ENCODE measurements at regions not wholly inside any gene's neighbourhood (a gene's known extent, or its start where the extent isn't known, plus 50 kb on each side); places are given as distances from the start of the nearest gene placed in this dataset.

DNA sequence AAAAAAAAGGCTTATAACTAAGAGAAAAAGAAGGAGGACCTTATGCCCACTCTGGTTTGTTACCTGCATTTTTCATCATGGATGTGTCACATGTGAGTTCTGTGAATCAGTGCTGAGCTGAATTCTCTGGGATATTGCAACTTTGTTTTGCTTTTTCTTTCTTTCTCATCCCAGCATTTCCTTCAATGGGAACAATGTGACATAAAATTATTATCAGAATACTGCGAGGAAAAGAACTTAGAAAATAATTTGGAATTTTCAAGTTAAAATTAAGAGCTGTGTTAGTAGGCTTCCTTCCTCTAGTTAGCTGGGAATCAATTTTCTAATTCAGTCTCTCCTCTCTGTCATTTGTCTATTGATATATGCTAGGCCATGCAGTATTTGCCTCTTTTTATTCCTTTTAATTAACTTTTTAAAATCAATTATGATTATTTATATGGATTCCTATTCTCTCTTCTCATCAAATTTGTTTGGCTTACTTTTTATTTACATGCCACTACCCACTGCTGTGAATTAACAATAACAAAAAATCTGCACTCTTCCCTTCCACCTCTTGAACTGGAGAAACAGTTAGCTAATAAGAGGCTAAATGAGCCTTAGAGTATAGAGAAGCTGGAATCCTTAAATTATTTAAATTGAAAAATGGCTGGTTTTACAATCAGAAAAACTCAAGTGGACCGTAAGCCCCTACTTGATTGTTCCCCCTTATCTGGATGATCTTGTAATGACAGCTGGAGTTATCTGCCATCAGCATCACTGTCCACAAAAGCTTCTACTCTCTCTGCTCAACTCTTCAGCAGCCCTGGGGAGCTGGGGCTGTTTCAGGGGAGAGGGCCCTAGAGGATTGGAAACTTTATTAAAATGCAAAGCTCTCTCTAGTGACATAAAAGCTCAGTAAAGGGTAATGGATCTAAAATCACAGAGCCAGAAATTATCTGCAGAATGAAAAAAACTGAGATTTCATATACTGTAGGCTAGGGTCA is 95.3 kb upstream of the SOX2 start:
- H3K27me3 ChIP-seq (ENCODE audit: low read length): peaks cover 38% of the 10 kb centered on the region
- no peaks in the 10 kb centered on the region for H3K9me2 ChIP-seq (replicated peaks; ENCODE audit: low read length)
- ATAC-seq (no peak), DNase-seq (no peak)
- no peak overlapping the region for H3K4me2 ChIP-seq (ENCODE audit: low read length)
- POLR2A ChIA-PET (ENCODE audit: unreplicated experiment): no interaction called here
- no peaks in the 10 kb centered on the region for H3K4me1 ChIP-seq (ENCODE audit: insufficient read depth, low read length)
- CTCF ChIA-PET: no interaction called here
- no peaks in the 10 kb centered on the region for H3K9me3 ChIP-seq (ENCODE audit: low read length)
- no TSS peak for BruUV-seq (replicated peaks)
- H3K27ac ChIP-seq (ENCODE audit: low read length): no peak overlapping the region
- H3K79me2 ChIP-seq (ENCODE audit: low read length): no peaks in the 10 kb centered on the region
- intact Hi-C loops (cut with micrococcal nuclease): no loop called here
- no peaks in the 10 kb centered on the region for H3K36me3 ChIP-seq (ENCODE audit: low read depth, low read length)
- TF ChIP-seq EZH2phosphoT487 (IDR thresholded peaks at IDR 0.05; ENCODE audit: borderline replicate concordance, low read length) (no peak), EZH2 (IDR thresholded peaks at IDR 0.05; ENCODE audit: low read length, unreplicated experiment) (no peak)
- TF ChIP-seq, protein P1, sequence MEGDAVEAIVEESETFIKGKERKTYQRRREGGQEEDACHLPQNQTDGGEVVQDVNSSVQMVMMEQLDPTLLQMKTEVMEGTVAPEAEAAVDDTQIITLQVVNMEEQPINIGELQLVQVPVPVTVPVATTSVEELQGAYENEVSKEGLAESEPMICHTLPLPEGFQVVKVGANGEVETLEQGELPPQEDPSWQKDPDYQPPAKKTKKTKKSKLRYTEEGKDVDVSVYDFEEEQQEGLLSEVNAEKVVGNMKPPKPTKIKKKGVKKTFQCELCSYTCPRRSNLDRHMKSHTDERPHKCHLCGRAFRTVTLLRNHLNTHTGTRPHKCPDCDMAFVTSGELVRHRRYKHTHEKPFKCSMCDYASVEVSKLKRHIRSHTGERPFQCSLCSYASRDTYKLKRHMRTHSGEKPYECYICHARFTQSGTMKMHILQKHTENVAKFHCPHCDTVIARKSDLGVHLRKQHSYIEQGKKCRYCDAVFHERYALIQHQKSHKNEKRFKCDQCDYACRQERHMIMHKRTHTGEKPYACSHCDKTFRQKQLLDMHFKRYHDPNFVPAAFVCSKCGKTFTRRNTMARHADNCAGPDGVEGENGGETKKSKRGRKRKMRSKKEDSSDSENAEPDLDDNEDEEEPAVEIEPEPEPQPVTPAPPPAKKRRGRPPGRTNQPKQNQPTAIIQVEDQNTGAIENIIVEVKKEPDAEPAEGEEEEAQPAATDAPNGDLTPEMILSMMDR (conservative IDR thresholded peaks at IDR 0.05; ENCODE audit: low read depth, low read length): no peak
- no peak overlapping the region for H3K9ac ChIP-seq (ENCODE audit: low read length)
- no peaks in the 10 kb centered on the region for H3F3A ChIP-seq (ENCODE audit: low read length, unreplicated experiment)
- no peak overlapping the region for H3K4me3 ChIP-seq (ENCODE audit: low read length)
- H4K20me1 ChIP-seq (ENCODE audit: low read length): no peaks in the 10 kb centered on the region
- no peak overlapping the region for H2AFZ ChIP-seq (ENCODE audit: low read length)

DNA sequence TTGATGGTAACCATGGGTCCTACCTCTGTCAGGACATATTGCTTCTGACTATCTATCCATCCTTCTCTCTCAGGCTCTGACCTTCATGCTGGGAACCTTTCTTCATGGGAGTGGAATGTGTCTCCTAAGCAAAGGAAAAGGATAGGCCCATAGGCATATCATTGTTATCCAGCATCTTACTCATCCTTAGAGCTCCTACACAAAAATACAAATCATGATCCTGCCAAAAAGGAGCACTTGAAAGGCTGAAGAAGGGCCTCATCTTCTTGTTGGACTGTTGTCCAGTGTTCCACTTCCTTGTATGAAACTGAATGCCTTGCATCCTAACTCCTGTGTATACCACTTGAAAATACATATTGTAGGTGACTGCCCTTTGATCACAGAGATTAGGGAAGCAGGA is 96.1 kb upstream of the SOX2 start:
- no peaks in the 10 kb centered on the region for H3K36me3 ChIP-seq (ENCODE audit: low read depth, low read length)
- CTCF ChIA-PET: no interaction called here
- H3K4me3 ChIP-seq (ENCODE audit: low read length): no peak overlapping the region
- H3K79me2 ChIP-seq (ENCODE audit: low read length): no peaks in the 10 kb centered on the region
- H3K4me1 ChIP-seq (ENCODE audit: insufficient read depth, low read length): no peaks in the 10 kb centered on the region
- no peak overlapping the region for H3K9ac ChIP-seq (ENCODE audit: low read length)
- no peak overlapping the region for H3K4me2 ChIP-seq (ENCODE audit: low read length)
- no peaks in the 10 kb centered on the region for H3F3A ChIP-seq (ENCODE audit: low read length, unreplicated experiment)
- no peaks in the 10 kb centered on the region for H4K20me1 ChIP-seq (ENCODE audit: low read length)
- BruUV-seq (replicated peaks): no TSS peak
- H3K9me2 ChIP-seq (replicated peaks; ENCODE audit: low read length): no peaks in the 10 kb centered on the region
- no peak for DNase-seq
- TF ChIP-seq EZH2phosphoT487 (IDR thresholded peaks at IDR 0.05; ENCODE audit: borderline replicate concordance, low read length): no peak
- TF ChIP-seq EZH2 (IDR thresholded peaks at IDR 0.05; ENCODE audit: low read length, unreplicated experiment): no peak
- TF ChIP-seq, protein P1 (conservative IDR thresholded peaks at IDR 0.05; ENCODE audit: low read depth, low read length): no peak
- H3K27ac ChIP-seq (ENCODE audit: low read length): no peak overlapping the region
- no peak overlapping the region for H2AFZ ChIP-seq (ENCODE audit: low read length)
- H3K27me3 ChIP-seq (ENCODE audit: low read length): peaks cover 45% of the 10 kb centered on the region
- POLR2A ChIA-PET (ENCODE audit: unreplicated experiment): no interaction called here
- intact Hi-C loops (cut with micrococcal nuclease): no loop called here
- no peak for ATAC-seq
- H3K9me3 ChIP-seq (ENCODE audit: low read length): no peaks in the 10 kb centered on the region

DNA sequence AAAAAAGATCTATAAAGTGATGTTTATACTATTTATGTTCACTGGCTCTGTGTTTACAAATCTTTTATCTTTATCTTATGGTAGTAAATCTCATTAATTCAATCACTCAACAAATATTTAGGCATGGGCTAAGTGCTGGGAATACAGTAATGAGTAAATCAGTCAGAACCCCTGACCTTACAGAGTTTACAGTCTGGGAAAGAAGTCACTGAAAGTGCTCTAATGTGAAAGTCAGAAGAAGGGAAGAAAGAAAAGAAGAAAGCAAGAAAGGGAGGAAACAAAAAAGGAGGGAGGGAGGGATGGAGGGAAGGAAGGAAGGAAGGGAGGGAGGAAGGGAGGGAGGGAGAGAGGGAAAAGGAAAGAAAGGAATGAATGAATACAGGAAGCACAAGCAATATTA is 96.8 kb upstream of the SOX2 start:
- Histone ChIP-seq H3F3A (ENCODE audit: low read length, unreplicated experiment) (no peaks in the 10 kb centered on the region), H3K27ac (ENCODE audit: low read length) (no peak overlapping the region), H3K9ac (ENCODE audit: low read length) (no peak overlapping the region), H3K4me2 (ENCODE audit: low read length) (no peak overlapping the region), H3K27me3 (ENCODE audit: low read length) (peaks cover 48% of the 10 kb centered on the region), H3K9me2 (replicated peaks; ENCODE audit: low read length) (no peaks in the 10 kb centered on the region), H3K9me3 (ENCODE audit: low read length) (no peaks in the 10 kb centered on the region), H3K79me2 (ENCODE audit: low read length) (no peaks in the 10 kb centered on the region), H3K4me1 (ENCODE audit: insufficient read depth, low read length) (no peaks in the 10 kb centered on the region), H4K20me1 (ENCODE audit: low read length) (no peaks in the 10 kb centered on the region), H3K36me3 (ENCODE audit: low read depth, low read length) (no peaks in the 10 kb centered on the region), H3K4me3 (ENCODE audit: low read length) (no peak overlapping the region), H2AFZ (ENCODE audit: low read length) (no peak overlapping the region)
- CTCF ChIA-PET: no interaction called here
- intact Hi-C loops (cut with micrococcal nuclease): no loop called here
- no TSS peak for BruUV-seq (replicated peaks)
- TF ChIP-seq EZH2 (IDR thresholded peaks at IDR 0.05; ENCODE audit: low read length, unreplicated experiment) (no peak), EZH2phosphoT487 (IDR thresholded peaks at IDR 0.05; ENCODE audit: borderline replicate concordance, low read length) (no peak)
- TF ChIP-seq, protein P1 (conservative IDR thresholded peaks at IDR 0.05; ENCODE audit: low read depth, low read length): no peak
- POLR2A ChIA-PET (ENCODE audit: unreplicated experiment): no interaction called here
- ATAC-seq (no peak), DNase-seq (no peak)
